BJ (cell line): ENCODE measurements at regions not wholly inside any gene's neighbourhood (a gene's known extent, or its start where the extent isn't known, plus 50 kb on each side); places are given as distances from the start of the nearest gene placed in this dataset.
A peak's percentile ranks its signal among the peaks of the same experiment; 100 is the strongest.

Source experiments
- CTCF ChIA-PET: fragments of 350-600 bp; formaldehyde crosslinking; extraction: SDS; loops from one replicate; lab custom pipeline; 2021; ENCODE audit warnings: antibody characterized with exemption, inconsistent platforms; lab: Yijun Ruan, JAX
- POLR2A ChIA-PET: fragments of 300-600 bp; sonication (Branson Sonifier 250); formaldehyde crosslinking; extraction: SDS; loops from one replicate; lab custom pipeline; 2021; ENCODE audit warnings: antibody characterized with exemption; lab: Charles Lee
- DNase-seq: peaks from one replicate; pipeline ENCODE4 v3.0.0-alpha.2; 2011; ENCODE audit warnings: low read depth
- H3K27me3 ChIP-seq: 2 replicates; pipeline ENCODE4 v1.6.0; 2011; ENCODE audit warnings: low read length; ENCODE audit not compliant: control insufficient read depth, insufficient read depth
- H3K36me3 ChIP-seq: 2 replicates; pipeline ENCODE4 v1.5.1; 2011; ENCODE audit warnings: low read length; ENCODE audit not compliant: control insufficient read depth, insufficient read depth
- H3K4me3 ChIP-seq: 2 replicates; pipeline ENCODE4 v1.5.1; 2011; ENCODE audit warnings: low read depth, mild to moderate bottlenecking, control low read depth, low read length
- CTCF ChIP-seq: IDR thresholded peaks from 2 replicates; pipeline ENCODE4 v1.5.1; 2011; ENCODE audit warnings: low read depth, mild to moderate bottlenecking, control low read depth, inconsistent platforms, low read length, moderate library complexity; ENCODE audit not compliant: insufficient read depth

- ChIA-PET POLR2A (no interaction called here), CTCF (no interaction called here)
- Histone ChIP-seq H3K27me3 (no peaks in the 10 kb centered on the region), H3K36me3 (no peaks in the 10 kb centered on the region), H3K4me3 (no peak overlapping the region)
- no peak for TF ChIP-seq CTCF
- DNase-seq, result no peak
Measured at GRCh38 chr18:67331857-67332256, 184.7 kb downstream of the DSEL start.

GRCh38 chr18:67319109-67319508 is 197.4 kb downstream of the DSEL start:
- no peaks in the 10 kb centered on the region for H3K27me3 ChIP-seq
- H3K4me3 ChIP-seq, result no peak overlapping the region
- TF ChIP-seq CTCF, result no peak
- ChIA-PET POLR2A (no interaction called here), CTCF (no interaction called here)
- no peak for DNase-seq
- H3K36me3 ChIP-seq, result no peaks in the 10 kb centered on the region

- no peak overlapping the region for H3K4me3 ChIP-seq
- TF ChIP-seq CTCF, result no peak
- peak; percentile 65 for DNase-seq
- no peaks in the 10 kb centered on the region for H3K36me3 ChIP-seq
- ChIA-PET CTCF (no interaction called here), POLR2A (no interaction called here)
- H3K27me3 ChIP-seq, result no peaks in the 10 kb centered on the region
Measured at GRCh38 chr18:67318651-67319050, 197.9 kb downstream of the DSEL start.

GRCh38 chr18:67310826-67311225 is 205.7 kb downstream of the DSEL start:
- no peak for TF ChIP-seq CTCF
- Histone ChIP-seq H3K27me3 (no peaks in the 10 kb centered on the region), H3K4me3 (no peak overlapping the region), H3K36me3 (no peaks in the 10 kb centered on the region)
- ChIA-PET POLR2A (no interaction called here), CTCF (no interaction called here)
- no peak for DNase-seq

GRCh38 chr18:67308819-67309218 is 207.7 kb downstream of the DSEL start:
- Histone ChIP-seq H3K36me3 (no peaks in the 10 kb centered on the region), H3K27me3 (no peaks in the 10 kb centered on the region), H3K4me3 (no peak overlapping the region)
- TF ChIP-seq CTCF, result no peak
- ChIA-PET CTCF (no interaction called here), POLR2A (no interaction called here)
- DNase-seq, result no peak
